Right lobe of liver (tissue), 4 donors: ENCODE measurements at regions not wholly inside any gene's neighbourhood (a gene's known extent, or its start where the extent isn't known, plus 50 kb on each side); places are given as distances from the start of the nearest gene placed in this dataset.

Experiments
- POLR2A ChIP-seq: fragments of 450-650 bp; IDR thresholded peaks from one replicate; pipeline ENCODE4 v1.6.1; 2017; ENCODE audit warnings: antibody characterized with exemption, mild to moderate bottlenecking
- TF ChIP-seq, protein P1 (sequence below), 4 donors: fragments of 200-600 bp in 3 of 4; fragments of 450-650 bp in 1 of 4; IDR thresholded peaks; one replicate each; pipeline versions ENCODE4 v1.5.1 to v1.8.0; 2016 to 2022; ENCODE audit warnings: antibody characterized with exemption in 4 of 4, mild to moderate bottlenecking in 2 of 4
- donor health status: DM: no; HTN: no; CAD: no.
- donor health status: DM: no; HTN: no; CAD: no.
- donor health status: DM: no; HTN: yes; CAD: no.

GRCh38 chr1:221565711-221566110, 176.2 kb downstream of the DUSP10 start:
- TF ChIP-seq, protein P1, sequence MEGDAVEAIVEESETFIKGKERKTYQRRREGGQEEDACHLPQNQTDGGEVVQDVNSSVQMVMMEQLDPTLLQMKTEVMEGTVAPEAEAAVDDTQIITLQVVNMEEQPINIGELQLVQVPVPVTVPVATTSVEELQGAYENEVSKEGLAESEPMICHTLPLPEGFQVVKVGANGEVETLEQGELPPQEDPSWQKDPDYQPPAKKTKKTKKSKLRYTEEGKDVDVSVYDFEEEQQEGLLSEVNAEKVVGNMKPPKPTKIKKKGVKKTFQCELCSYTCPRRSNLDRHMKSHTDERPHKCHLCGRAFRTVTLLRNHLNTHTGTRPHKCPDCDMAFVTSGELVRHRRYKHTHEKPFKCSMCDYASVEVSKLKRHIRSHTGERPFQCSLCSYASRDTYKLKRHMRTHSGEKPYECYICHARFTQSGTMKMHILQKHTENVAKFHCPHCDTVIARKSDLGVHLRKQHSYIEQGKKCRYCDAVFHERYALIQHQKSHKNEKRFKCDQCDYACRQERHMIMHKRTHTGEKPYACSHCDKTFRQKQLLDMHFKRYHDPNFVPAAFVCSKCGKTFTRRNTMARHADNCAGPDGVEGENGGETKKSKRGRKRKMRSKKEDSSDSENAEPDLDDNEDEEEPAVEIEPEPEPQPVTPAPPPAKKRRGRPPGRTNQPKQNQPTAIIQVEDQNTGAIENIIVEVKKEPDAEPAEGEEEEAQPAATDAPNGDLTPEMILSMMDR (IDR thresholded peaks at IDR 0.05), result no peak
- TF ChIP-seq POLR2A, result no peak
